Adipocyte (in vitro differentiated cells): ENCODE measurements at regions not wholly inside any gene's neighbourhood (a gene's known extent, or its start where the extent isn't known, plus 50 kb on each side); places are given as distances from the start of the nearest gene placed in this dataset.

Experiments
- DNase-seq: peaks from one replicate; pipeline ENCODE4 v3.0.0-alpha.2; 2015; ENCODE audit warnings: low read depth
- H3K27me3 ChIP-seq: replicated peaks from 2 replicates; pipeline ENCODE4 v1.7.0; 2013; ENCODE audit warnings: mild to moderate bottlenecking, low read length, moderate library complexity; ENCODE audit not compliant: control insufficient read depth, insufficient read depth
- H3K36me3 ChIP-seq: 2 replicates; pipeline ENCODE4 v1.7.0; 2013; ENCODE audit warnings: low read length, mild to moderate bottlenecking, moderate library complexity; ENCODE audit not compliant: control insufficient read depth, insufficient read depth, severe bottlenecking
- H3K4me1 ChIP-seq: 2 replicates; pipeline ENCODE4 v1.7.0; 2013; ENCODE audit warnings: mild to moderate bottlenecking, low read length, moderate library complexity; ENCODE audit not compliant: control insufficient read depth, insufficient read depth
- H3K4me3 ChIP-seq: 2 replicates; pipeline ENCODE4 v1.7.0; 2013; ENCODE audit warnings: mild to moderate bottlenecking, low read length, moderate library complexity
- H3K9ac ChIP-seq: 2 replicates; pipeline ENCODE4 v1.7.0; 2013; ENCODE audit warnings: mild to moderate bottlenecking, low read length, moderate library complexity
- H3K9me3 ChIP-seq: 2 replicates; pipeline ENCODE4 v1.7.0; 2013; ENCODE audit warnings: mild to moderate bottlenecking, low read length, moderate library complexity; ENCODE audit not compliant: control insufficient read depth

GRCh38 chr3:118400086-118400485 is 634.6 kb downstream of the IGSF11 start:
- Histone ChIP-seq H3K4me1 (no peaks in the 10 kb centered on the region), H3K27me3 (no peaks in the 10 kb centered on the region), H3K4me3 (no peak overlapping the region), H3K36me3 (no peaks in the 10 kb centered on the region), H3K9ac (no peak overlapping the region), H3K9me3 (no peaks in the 10 kb centered on the region)
- no peak for DNase-seq

GRCh38 chr3:118400886-118401285 is 633.8 kb downstream of the IGSF11 start:
- Histone ChIP-seq H3K27me3 (no peaks in the 10 kb centered on the region), H3K36me3 (no peaks in the 10 kb centered on the region), H3K9ac (no peak overlapping the region), H3K9me3 (no peaks in the 10 kb centered on the region), H3K4me3 (no peak overlapping the region), H3K4me1 (no peaks in the 10 kb centered on the region)
- no peak for DNase-seq

- Histone ChIP-seq H3K27me3 (no peaks in the 10 kb centered on the region), H3K36me3 (no peaks in the 10 kb centered on the region), H3K9ac (no peak overlapping the region), H3K9me3 (no peaks in the 10 kb centered on the region), H3K4me1 (no peaks in the 10 kb centered on the region), H3K4me3 (no peak overlapping the region)
- DNase-seq = no peak
These were observed 632.8 kb downstream of the IGSF11 start for GRCh38 chr3:118401887-118402286.

- H3K27me3 ChIP-seq = no peaks in the 10 kb centered on the region
- no peak for DNase-seq
- no peak overlapping the region for H3K9ac ChIP-seq
- no peaks in the 10 kb centered on the region for H3K4me1 ChIP-seq
- H3K36me3 ChIP-seq = no peaks in the 10 kb centered on the region
- no peaks in the 10 kb centered on the region for H3K9me3 ChIP-seq
- no peak overlapping the region for H3K4me3 ChIP-seq
These were observed 631.7 kb downstream of the IGSF11 start for GRCh38 chr3:118402971-118403370.

- Histone ChIP-seq H3K9me3 (peaks cover 7% of the 10 kb centered on the region), H3K9ac (no peak overlapping the region), H3K4me3 (no peak overlapping the region), H3K27me3 (no peaks in the 10 kb centered on the region), H3K4me1 (no peaks in the 10 kb centered on the region), H3K36me3 (no peaks in the 10 kb centered on the region)
- DNase-seq = no peak
These were observed 628.1 kb downstream of the IGSF11 start for GRCh38 chr3:118406562-118406961.

GRCh38 chr3:118408431-118408830 is 626.2 kb downstream of the IGSF11 start:
- no peaks in the 10 kb centered on the region for H3K4me1 ChIP-seq
- no peak for DNase-seq
- H3K9ac ChIP-seq = no peak overlapping the region
- no peaks in the 10 kb centered on the region for H3K27me3 ChIP-seq
- no peaks in the 10 kb centered on the region for H3K36me3 ChIP-seq
- peaks cover 7% of the 10 kb centered on the region for H3K9me3 ChIP-seq
- no peak overlapping the region for H3K4me3 ChIP-seq

GRCh38 chr3:118412503-118412902 is 622.1 kb downstream of the IGSF11 start:
- Histone ChIP-seq H3K27me3 (no peaks in the 10 kb centered on the region), H3K36me3 (no peaks in the 10 kb centered on the region)
- DNase-seq = no peak

GRCh38 chr3:118425272-118425837 is 609.3 kb downstream of the IGSF11 start:
- Histone ChIP-seq H3K9me3 (no peaks in the 10 kb centered on the region), H3K9ac (no peak overlapping the region), H3K36me3 (no peaks in the 10 kb centered on the region), H3K27me3 (no peaks in the 10 kb centered on the region), H3K4me3 (no peak overlapping the region), H3K4me1 (no peaks in the 10 kb centered on the region)
- no peak for DNase-seq

More at GRCh38 chr3:118412503-118412902, 622.1 kb downstream of the IGSF11 start:
- no peak overlapping the region for H3K9ac ChIP-seq
- H3K9me3 ChIP-seq = peaks cover 7% of the 10 kb centered on the region
- H3K4me1 ChIP-seq = no peaks in the 10 kb centered on the region
- no peak overlapping the region for H3K4me3 ChIP-seq

- no peak overlapping the region for H3K9ac ChIP-seq
- H3K4me1 ChIP-seq = no peaks in the 10 kb centered on the region
- no peak for DNase-seq
- H3K4me3 ChIP-seq = no peak overlapping the region
- H3K36me3 ChIP-seq = no peaks in the 10 kb centered on the region
- H3K9me3 ChIP-seq = no peaks in the 10 kb centered on the region
- H3K27me3 ChIP-seq = no peaks in the 10 kb centered on the region
These were observed 600.8 kb downstream of the IGSF11 start for GRCh38 chr3:118433825-118434224.

- no peak for DNase-seq
- Histone ChIP-seq H3K4me1 (no peaks in the 10 kb centered on the region), H3K36me3 (no peaks in the 10 kb centered on the region), H3K9ac (no peak overlapping the region), H3K4me3 (no peak overlapping the region), H3K27me3 (no peaks in the 10 kb centered on the region), H3K9me3 (no peaks in the 10 kb centered on the region)
These were observed 598.7 kb downstream of the IGSF11 start for GRCh38 chr3:118435851-118436350.

- H3K4me3 ChIP-seq = no peak overlapping the region
- no peaks in the 10 kb centered on the region for H3K4me1 ChIP-seq
- no peak overlapping the region for H3K9ac ChIP-seq
- H3K36me3 ChIP-seq = no peaks in the 10 kb centered on the region
- no peaks in the 10 kb centered on the region for H3K27me3 ChIP-seq
- no peak for DNase-seq
- H3K9me3 ChIP-seq = no peaks in the 10 kb centered on the region
These were observed 597.9 kb downstream of the IGSF11 start for GRCh38 chr3:118436697-118437262.

GRCh38 chr3:118445036-118445435 is 589.6 kb downstream of the IGSF11 start:
- no peaks in the 10 kb centered on the region for H3K27me3 ChIP-seq
- H3K4me1 ChIP-seq = no peaks in the 10 kb centered on the region
- DNase-seq = no peak
- H3K4me3 ChIP-seq = no peak overlapping the region
- H3K9me3 ChIP-seq = peaks cover 4% of the 10 kb centered on the region
- H3K9ac ChIP-seq = no peak overlapping the region
- H3K36me3 ChIP-seq = no peaks in the 10 kb centered on the region
